ENCODE measurements at regions not wholly inside any gene's neighbourhood (a gene's known extent, or its start where the extent isn't known, plus 50 kb on each side); places are given as distances from the start of the nearest gene placed in this dataset.

DNA sequence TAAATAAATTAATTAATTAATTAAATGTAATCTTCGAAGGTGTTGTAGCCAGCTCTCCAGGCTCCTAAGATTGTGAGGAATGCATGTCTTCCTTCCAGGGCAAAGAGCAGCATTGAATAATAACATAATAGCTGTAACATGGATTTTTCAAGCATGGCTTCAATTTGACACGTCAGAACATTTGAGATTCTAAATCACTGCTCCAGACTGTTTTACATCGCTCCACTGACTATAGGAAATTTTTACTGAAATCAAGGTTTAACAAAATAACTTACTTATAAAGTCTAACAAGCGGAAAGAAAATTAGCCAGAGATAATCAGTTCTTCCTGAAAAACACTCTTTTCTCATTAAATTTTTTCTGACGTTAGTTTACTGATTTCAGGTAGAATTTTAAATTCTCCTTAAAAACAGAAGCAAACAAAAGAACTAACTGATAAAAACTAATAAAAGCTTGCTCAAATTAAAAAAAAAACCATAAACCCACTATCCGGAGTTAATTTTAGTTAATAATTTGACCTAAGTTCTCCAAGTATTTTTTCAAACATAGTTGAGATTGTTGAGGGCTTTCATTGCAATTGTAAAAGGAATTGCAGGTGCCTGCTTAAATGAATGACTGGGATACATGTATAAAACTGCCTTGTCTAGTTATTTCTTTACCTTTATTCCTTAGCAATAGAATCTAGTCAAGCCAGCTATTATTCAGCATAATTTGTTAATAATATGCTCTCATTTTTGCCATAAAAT lies 51.2 kb upstream of the SGCE start:
- TF ChIP-seq, protein P1, sequence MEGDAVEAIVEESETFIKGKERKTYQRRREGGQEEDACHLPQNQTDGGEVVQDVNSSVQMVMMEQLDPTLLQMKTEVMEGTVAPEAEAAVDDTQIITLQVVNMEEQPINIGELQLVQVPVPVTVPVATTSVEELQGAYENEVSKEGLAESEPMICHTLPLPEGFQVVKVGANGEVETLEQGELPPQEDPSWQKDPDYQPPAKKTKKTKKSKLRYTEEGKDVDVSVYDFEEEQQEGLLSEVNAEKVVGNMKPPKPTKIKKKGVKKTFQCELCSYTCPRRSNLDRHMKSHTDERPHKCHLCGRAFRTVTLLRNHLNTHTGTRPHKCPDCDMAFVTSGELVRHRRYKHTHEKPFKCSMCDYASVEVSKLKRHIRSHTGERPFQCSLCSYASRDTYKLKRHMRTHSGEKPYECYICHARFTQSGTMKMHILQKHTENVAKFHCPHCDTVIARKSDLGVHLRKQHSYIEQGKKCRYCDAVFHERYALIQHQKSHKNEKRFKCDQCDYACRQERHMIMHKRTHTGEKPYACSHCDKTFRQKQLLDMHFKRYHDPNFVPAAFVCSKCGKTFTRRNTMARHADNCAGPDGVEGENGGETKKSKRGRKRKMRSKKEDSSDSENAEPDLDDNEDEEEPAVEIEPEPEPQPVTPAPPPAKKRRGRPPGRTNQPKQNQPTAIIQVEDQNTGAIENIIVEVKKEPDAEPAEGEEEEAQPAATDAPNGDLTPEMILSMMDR (IDR thresholded peaks at IDR 0.05; ENCODE audit: low read length), result no peak
- no peak for TF ChIP-seq EZH2 (optimal IDR thresholded peaks at IDR 0.05; ENCODE audit: low read depth, low read length)

Data from MM.1S (cell line).